A172 (cell line): ENCODE measurements at regions not wholly inside any gene's neighbourhood (a gene's known extent, or its start where the extent isn't known, plus 50 kb on each side); places are given as distances from the start of the nearest gene placed in this dataset.
"Not testable (repeated sequence)": the region's sequence is repeated elsewhere in the genome, so short reads cannot be mapped to it uniquely, and the experiment has no call there.

Source experiments
- DNase-seq: peaks from one replicate; pipeline ENCODE4 v3.0.0-alpha.2; 2015; ENCODE audit warnings: low spot score

DNA sequence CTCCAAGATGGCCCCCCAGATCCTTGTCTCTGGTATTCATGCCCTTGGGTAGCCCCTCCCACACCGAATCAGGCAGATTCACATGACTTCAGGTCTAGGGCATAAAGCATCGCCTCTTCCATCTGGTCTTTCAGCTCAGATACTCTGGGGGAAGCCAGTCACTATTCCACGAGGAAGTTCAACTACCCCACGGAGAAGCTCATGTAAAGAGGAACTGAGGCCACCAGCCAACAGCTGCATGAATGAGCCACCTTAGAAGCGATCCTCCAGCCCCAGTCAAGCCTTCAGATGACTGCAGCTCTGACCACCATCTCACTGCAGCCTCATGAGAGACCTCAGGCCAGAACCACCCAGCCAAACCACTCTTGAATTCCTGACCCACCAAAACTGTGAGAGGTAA is 54.1 kb downstream of the SOCS3 start:
- DNase-seq, result no peak

- DNase-seq, result no peak
Measured at GRCh38 chr17:78304549-78305037, 55.3 kb downstream of the SOCS3 start.

DNA sequence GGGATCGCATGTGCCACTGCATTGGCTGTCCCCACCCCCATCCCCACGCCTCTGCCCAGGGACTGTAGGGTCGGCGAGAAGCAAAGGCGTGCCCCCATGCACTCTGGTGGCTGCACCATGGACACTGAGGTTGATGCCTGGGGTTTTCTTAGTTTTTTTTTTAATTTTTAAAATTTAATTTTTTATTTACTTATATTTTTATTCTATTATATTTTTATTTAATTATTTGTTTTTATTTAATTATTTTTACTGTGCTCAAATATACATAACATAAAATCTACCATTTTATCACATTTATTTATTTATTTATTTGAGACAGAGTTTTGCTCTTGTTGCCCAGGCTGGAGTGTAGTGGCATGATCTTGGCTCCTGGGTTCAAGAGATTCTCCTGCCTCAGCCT is 57.4 kb downstream of the SOCS3 start:
- no peak for DNase-seq

DNA sequence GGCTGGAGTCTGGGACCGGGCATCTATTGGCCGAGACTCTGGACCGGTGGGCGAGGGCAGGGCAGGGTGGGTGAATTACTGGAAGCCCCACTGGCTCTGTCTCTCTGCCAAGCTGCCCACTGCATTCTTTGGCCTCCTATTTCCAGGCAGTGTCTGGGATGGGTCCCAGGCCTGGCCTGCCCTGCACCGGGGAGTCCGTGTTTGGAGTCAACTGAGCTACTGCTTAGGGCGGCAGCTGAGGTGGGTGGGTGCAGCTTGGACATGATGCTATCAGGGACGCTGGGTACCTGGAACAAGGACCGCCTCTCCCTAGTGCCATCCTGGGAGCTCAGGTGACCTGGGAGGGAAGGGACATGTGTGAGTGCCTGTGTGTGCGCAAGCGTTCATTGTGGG is 58.1 kb downstream of the SOCS3 start:
- DNase-seq, result no peak

DNA sequence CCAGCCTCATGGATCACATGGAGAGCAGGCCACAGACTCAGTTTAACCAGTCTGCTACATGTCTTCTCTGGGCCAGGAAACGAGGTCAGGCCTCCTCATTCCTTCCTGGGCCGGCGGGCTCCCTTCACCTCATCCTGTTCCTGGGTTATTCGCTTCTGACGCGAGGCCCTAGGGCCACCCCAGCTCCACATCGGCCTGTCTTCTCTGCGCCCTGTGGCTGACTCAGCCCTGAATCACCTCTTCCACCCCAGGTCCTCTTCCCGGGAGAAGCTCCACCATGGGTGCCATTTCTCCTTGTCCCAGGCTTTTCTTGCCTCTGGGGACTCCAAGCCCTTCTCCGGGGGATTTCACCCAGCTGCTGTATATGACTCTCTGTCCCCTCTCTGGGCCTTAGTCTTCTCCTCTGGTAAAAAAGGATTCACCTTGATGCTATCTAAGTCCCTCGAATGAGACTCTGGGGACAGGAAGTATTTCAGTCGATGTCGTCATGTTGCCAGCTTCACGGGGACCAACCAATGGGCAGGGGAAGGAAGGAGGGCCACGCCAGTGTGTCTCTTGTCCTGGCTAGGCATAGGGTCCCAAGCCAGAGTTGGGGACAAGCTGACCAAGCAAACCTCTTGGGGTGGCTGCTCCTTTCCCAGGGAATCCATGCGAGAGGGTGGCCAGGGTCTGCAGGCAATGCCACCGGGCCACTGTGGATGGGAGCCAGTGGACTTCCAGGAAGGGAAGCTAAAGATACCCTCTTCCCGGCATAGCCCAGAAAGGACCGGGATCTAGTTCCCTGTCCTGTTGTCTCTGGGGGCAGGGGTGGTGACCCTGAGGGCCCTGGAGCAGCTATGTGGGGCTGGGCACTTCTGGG is 58.7 kb downstream of the SOCS3 start:
- DNase-seq, result peak; percentile 50

GRCh38 chr17:78299049-78299448 is 60.8 kb downstream of the SOCS3 start:
- no peak for DNase-seq

GRCh38 chr17:78294776-78295175 is 63.3 kb downstream of the TMEM235 start:
- peak; percentile 63 for DNase-seq

DNA sequence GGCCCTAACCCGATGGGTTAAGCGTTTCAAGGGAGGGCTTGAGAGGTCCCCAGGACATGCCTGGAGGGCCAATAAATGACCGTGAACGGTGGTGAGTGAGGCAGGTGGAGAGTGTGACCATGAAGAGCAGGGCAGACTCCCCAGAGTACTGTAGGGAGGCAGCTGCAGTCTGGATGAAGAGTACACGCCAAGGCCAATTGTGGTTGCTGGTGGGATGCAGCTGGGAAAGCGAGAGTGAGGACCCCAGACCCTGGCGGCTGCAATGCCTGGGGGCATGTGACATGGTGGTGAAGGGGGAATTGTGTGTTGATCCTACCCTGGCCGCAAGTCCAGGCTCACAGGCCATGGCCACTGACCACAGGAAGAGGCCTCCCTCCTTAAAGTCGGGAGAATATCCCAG is 62.9 kb downstream of the TMEM235 start:
- no peak for DNase-seq

GRCh38 chr17:78293151-78293550 is 61.7 kb downstream of the TMEM235 start:
- DNase-seq, result not testable (repeated sequence)

DNA sequence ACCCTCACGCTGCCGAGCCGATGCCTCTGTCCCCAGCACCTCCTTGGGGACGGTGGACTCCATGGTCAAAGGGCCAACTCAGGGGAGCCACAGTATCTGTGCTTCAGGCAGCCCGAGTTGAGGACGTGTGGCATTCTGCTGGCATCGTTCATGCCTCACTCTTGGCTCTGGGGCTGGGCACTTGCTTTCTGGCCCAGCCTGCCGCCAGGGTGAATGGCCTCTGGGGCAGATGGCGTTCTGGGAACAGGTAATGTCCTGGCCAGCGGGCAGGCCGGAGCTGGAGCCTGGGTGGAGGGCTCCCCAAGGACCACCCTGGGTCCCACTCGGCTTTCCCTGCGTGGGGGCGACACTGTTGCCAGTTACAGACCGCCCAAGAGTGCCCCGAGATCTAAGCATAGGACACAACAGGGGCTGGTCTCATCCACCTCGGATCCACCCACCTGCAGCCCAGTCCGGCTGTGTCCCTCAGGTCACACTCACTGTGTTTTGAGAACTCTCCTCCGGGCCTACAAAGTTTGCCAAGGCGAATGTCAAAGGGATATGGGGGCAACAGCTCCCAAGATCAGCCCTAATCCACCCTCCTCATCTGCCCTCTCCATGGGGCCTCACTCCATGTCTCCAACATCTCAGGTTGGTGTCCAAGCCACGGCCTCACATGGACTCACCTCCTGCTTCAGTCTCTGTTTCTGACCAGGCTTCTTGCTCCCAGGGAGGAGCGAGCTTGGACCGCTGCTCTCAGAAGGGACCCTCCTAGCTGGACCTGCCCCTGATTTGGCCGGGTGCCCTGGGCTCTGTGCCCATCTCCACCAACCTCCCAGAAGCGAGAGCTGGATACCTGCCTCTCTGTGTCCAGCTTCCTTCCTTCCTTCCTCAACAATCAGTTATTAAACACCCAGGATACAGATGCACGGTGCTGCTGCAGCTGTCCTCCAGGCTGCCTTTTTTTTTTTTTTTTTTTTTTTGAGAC is 60.8 kb downstream of the TMEM235 start:
- no peak for DNase-seq

DNA sequence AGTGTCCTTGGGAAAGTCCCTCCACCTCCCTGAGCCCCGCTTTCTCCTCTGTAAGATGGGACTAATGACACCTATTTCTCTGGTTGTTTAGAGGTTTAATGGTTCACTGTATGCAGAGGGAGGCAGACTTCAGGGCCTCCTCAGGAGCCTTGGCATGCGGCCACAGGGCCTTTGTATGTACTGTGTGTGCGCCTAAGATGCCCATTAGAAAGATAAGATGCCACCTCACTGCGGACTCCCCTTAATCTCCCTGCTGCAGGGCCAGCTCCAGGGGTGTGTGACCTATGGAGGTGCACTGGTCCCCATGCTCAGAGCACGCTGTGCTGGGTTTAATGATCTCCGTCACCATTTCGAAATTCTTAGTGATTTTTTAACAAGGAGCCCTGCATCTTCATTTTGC is 59.3 kb downstream of the TMEM235 start:
- no peak for DNase-seq
